T-helper 1 cell treated with Interleukin-12 subunit alpha and Interleukin-12 subunit beta and Interleukin-4 antibody, amounts not matched to agents 30 μg/mL and 1 μg/mL, for 36 hours (primary cell): ENCODE measurements at regions not wholly inside any gene's neighbourhood (a gene's known extent, or its start where the extent isn't known, plus 50 kb on each side); places are given as distances from the start of the nearest gene placed in this dataset.

Experiments used
- H3K27ac Mint-ChIP-seq: one replicate; pipeline ENCODE4 v1.8.0; 2021; ENCODE audit warnings: mild to moderate bottlenecking, mixed read lengths
- H3K27me3 Mint-ChIP-seq: one replicate; pipeline ENCODE4 v1.8.0; 2021; ENCODE audit warnings: low read depth, mixed read lengths
- H3K36me3 Mint-ChIP-seq: one replicate; pipeline ENCODE4 v1.8.0; 2021; ENCODE audit warnings: low read depth, mixed read lengths
- H3K4me1 Mint-ChIP-seq: one replicate; pipeline ENCODE4 v1.8.0; 2021; ENCODE audit warnings: low read depth, mixed read lengths
- H3K4me3 Mint-ChIP-seq: one replicate; pipeline ENCODE4 v1.8.0; 2021; ENCODE audit warnings: mild to moderate bottlenecking, moderate library complexity, mixed read lengths
- H3K9me3 Mint-ChIP-seq: one replicate; pipeline ENCODE4 v1.8.0; 2021; ENCODE audit warnings: mixed read lengths

DNA sequence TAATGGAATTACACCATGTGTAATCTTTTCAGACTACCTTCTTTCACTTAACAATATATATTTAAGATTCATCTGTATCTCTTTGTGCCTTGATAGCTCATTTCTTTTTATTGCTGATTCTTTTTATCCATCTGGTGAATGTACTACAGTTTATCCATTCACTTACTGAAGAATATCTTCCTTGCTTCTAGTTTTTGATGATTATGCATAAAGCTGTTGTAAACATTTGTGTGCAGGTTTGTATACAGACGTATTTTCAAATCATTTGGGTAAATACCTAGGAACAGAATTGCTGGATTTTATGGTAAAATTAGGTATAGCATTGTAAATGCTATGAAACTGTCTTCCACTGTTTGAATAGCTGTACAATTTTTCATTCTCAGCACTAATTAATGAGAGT, 592.6 kb upstream of the HS6ST1 start:
- no peaks in the 10 kb centered on the region for H3K4me1 Mint-ChIP-seq
- H3K36me3 Mint-ChIP-seq, result no peaks in the 10 kb centered on the region
- H3K27me3 Mint-ChIP-seq, result no peaks in the 10 kb centered on the region
- H3K9me3 Mint-ChIP-seq, result no peaks in the 10 kb centered on the region
- no peak overlapping the region for H3K27ac Mint-ChIP-seq
- no peak overlapping the region for H3K4me3 Mint-ChIP-seq

DNA sequence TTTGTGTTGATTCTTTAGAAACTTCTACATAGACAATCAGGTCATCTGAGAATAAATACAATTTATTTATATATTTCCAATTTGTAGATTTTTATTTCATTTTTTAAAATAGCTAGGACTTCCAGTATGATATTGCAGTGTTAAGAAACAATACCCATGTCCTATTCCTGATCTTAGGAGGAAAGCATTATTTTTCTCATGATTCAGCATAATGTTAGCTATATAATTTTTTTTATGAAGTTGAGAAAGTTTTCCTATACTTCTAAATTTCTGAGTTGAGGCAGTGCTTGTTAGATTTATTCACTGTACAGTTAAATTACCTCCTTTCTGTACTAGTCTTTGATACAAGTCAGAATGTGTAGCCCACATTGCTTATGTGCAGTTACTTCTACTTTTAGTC, 595.7 kb upstream of the HS6ST1 start:
- H3K27ac Mint-ChIP-seq, result no peak overlapping the region
- H3K4me3 Mint-ChIP-seq, result no peak overlapping the region
- H3K4me1 Mint-ChIP-seq, result no peaks in the 10 kb centered on the region
- no peaks in the 10 kb centered on the region for H3K36me3 Mint-ChIP-seq
- H3K9me3 Mint-ChIP-seq, result peaks cover 12% of the 10 kb centered on the region
- H3K27me3 Mint-ChIP-seq, result no peaks in the 10 kb centered on the region

DNA sequence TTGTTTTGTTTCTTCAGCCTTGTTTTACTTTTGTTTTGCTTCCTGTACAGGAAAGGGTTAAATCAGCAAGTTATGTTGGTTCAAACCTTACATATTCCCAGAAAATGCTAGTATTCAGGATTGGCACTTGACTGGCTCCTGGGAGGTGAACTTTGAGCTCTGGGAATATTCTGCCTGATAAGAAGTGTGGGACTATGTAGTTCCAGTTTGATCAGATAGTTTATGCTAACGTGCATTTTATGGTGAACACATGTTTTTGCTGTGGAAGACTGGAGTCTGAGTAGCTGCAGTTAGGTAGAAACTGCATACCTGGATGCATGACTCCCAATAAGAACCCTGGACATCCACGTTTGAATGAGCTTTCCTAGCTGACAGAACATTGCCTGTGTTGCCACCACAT, 603.1 kb upstream of the HS6ST1 start:
- H3K27me3 Mint-ChIP-seq, result no peaks in the 10 kb centered on the region
- H3K36me3 Mint-ChIP-seq, result no peaks in the 10 kb centered on the region
- no peaks in the 10 kb centered on the region for H3K4me1 Mint-ChIP-seq
- H3K4me3 Mint-ChIP-seq, result no peak overlapping the region
- peaks cover 9% of the 10 kb centered on the region for H3K9me3 Mint-ChIP-seq
- H3K27ac Mint-ChIP-seq, result no peak overlapping the region

DNA sequence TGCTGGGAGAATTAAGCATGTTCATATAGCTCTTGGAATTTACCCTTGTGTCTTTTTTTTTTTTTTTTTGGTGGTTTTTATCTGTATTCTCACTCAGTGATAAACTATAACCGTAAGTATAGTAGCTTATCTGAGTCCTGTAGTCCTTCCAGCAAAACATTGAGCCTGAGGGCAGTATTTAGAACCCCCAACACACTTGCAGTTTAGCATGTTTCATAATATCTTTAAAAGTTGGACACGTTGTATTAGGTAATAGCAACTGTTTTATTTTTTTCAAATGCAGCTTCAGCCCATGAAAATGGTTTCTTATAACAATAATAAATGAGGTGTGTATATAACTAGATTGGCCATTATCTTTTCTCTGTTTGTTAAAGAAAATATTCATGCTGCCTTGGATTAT, 603.5 kb upstream of the HS6ST1 start:
- Mint-ChIP-seq H3K27ac (no peak overlapping the region), H3K27me3 (no peaks in the 10 kb centered on the region), H3K4me1 (no peaks in the 10 kb centered on the region), H3K9me3 (peaks cover 7% of the 10 kb centered on the region), H3K36me3 (no peaks in the 10 kb centered on the region), H3K4me3 (no peak overlapping the region)

DNA sequence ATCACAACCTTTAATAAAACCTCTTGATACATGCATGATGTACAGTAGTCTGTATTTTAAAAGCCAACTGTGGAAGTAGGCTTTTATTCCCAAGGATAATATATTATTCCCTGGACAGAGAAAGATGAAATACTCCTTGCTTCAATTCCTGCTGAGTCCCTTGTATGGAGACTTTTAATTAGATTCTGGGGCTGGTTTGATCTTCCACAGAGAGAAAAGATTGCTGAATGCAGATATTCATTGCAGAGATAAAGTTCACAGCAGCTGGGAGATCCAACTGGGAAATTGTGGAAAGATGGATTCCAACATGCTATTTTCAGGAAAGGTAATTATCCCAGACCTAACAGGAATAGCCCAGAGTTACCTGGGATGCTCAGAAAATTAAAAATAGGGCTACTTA, 607.0 kb upstream of the HS6ST1 start:
- no peak overlapping the region for H3K4me3 Mint-ChIP-seq
- no peaks in the 10 kb centered on the region for H3K27me3 Mint-ChIP-seq
- no peak overlapping the region for H3K27ac Mint-ChIP-seq
- H3K4me1 Mint-ChIP-seq, result no peaks in the 10 kb centered on the region
- H3K36me3 Mint-ChIP-seq, result no peaks in the 10 kb centered on the region
- no peaks in the 10 kb centered on the region for H3K9me3 Mint-ChIP-seq

DNA sequence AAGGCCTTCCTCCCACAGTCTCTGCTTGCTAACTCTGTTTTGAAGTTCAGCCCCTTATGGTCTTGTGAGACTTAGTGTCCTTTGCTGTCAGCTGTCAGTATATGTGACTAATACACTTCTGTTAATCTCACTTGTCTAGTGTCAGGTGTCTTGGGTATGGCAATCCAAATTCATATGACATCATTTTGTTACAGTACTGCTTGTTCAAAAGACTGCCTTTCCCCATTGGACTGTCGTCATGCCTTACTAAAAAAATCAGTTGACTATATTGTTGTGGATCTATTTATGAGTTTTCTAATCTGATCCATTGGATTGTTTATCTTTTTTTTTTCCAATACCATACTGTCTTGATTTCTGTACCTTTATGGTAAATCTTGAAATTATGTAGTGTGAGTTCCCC, 611.4 kb upstream of the HS6ST1 start:
- H3K9me3 Mint-ChIP-seq, result no peaks in the 10 kb centered on the region
- H3K4me3 Mint-ChIP-seq, result no peak overlapping the region
- no peaks in the 10 kb centered on the region for H3K27me3 Mint-ChIP-seq
- no peak overlapping the region for H3K27ac Mint-ChIP-seq
- no peaks in the 10 kb centered on the region for H3K36me3 Mint-ChIP-seq
- H3K4me1 Mint-ChIP-seq, result no peaks in the 10 kb centered on the region

DNA sequence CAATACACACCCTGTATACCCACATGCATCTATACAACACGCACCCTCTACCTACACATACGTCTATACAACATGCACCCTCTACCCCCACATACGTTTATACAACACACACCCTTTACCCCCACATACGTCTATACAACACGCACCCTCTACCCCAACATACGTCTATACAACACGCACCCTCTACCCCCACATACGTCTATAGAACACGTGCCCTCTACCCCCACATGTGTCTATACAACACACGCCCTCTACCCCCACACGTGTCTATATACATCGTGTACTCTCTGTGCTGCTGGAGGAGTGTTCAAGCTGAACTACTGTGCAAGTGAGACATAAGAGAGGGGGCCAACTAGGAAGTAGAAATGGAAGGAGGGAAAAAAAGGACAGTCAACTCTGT, 621.7 kb upstream of the HS6ST1 start:
- H3K4me3 Mint-ChIP-seq, result no peak overlapping the region
- H3K36me3 Mint-ChIP-seq, result no peaks in the 10 kb centered on the region
- no peaks in the 10 kb centered on the region for H3K27me3 Mint-ChIP-seq
- H3K27ac Mint-ChIP-seq, result no peak overlapping the region
- H3K4me1 Mint-ChIP-seq, result no peaks in the 10 kb centered on the region
- no peaks in the 10 kb centered on the region for H3K9me3 Mint-ChIP-seq

DNA sequence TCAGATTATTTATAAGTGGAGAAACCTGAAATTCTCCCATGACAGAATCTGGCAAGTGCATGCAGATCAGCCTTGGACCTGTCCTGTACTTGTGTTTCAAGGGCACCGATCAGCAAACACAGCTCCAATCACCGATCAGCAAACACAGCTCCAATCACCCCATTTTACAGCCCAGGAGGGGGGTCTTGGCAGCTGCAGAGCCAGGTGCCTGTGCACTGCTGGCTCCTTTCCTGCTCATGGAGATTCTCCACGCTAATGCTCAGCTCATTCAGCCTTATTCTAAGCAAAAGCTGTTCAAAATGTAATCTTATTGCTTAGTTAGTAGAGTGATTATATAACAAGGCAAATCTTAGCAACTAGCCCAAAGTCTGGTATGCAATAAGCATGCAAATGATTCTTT, 623.1 kb upstream of the HS6ST1 start:
- H3K9me3 Mint-ChIP-seq, result no peaks in the 10 kb centered on the region
- no peaks in the 10 kb centered on the region for H3K4me1 Mint-ChIP-seq
- no peak overlapping the region for H3K27ac Mint-ChIP-seq
- no peak overlapping the region for H3K4me3 Mint-ChIP-seq
- H3K27me3 Mint-ChIP-seq, result no peaks in the 10 kb centered on the region
- H3K36me3 Mint-ChIP-seq, result no peaks in the 10 kb centered on the region

DNA sequence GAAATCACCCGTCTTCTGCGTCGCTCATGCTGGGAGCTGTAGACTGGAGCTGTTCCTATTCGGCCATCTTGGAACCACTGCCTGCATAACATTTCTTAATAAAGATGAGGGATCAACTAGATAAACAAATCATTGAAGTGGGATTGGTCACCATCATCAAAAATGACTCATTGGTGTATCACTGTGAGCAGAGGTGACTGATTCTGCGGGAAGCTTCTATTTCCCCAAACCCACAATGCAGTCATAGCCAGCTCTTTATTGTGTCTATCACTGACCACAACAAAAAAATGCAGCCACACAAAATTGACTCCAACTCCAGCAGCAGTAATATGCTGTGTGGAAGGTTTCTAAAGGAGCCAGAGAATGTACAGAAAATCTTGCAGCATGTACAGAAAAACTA, 630.7 kb upstream of the HS6ST1 start:
- Mint-ChIP-seq H3K4me1 (no peaks in the 10 kb centered on the region), H3K4me3 (no peak overlapping the region), H3K27me3 (no peaks in the 10 kb centered on the region), H3K27ac (no peak overlapping the region), H3K36me3 (no peaks in the 10 kb centered on the region), H3K9me3 (peaks cover 6% of the 10 kb centered on the region)

DNA sequence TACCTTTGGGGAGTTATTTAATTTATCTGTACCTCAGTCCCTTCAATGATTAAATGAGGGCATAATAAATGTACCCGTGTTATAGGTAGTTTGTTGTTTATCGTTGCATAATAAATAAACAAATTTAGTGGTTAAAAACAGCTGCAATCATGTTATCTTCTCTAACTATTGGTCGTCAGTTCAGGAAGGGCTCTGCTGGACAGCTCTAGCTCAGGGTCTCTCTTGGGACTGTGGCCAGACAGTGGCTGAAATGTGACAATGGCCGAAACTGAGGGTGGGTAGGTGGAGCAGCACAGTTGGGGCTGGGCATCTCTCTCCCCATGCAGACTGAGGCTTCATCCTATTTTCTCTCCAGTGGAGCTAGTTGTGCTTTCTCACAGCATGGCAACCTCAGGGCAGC, 632.1 kb upstream of the HS6ST1 start:
- H3K27ac Mint-ChIP-seq, result no peak overlapping the region
- H3K9me3 Mint-ChIP-seq, result peaks cover 6% of the 10 kb centered on the region
- no peaks in the 10 kb centered on the region for H3K27me3 Mint-ChIP-seq
- no peaks in the 10 kb centered on the region for H3K36me3 Mint-ChIP-seq
- H3K4me3 Mint-ChIP-seq, result no peak overlapping the region
- no peaks in the 10 kb centered on the region for H3K4me1 Mint-ChIP-seq

DNA sequence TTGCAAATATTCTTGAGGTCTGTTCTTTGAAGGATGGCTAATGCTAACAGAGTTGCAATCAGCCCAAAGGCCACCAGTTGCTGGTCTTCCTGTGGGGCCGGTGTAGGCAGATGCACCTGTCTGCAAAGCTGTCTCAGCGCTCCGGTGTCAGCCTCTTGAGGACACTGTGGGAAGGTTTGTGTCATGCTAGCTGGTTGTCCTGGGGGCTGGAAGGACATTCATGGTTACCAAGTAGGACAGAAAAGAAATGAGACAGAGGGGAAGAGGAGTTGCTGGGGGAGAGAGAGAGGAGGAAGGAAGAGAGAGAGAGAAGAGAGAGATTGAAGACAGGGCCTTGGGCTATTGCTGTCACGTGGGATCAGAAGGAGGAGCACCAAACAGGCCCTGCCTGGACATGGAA, 639.6 kb upstream of the HS6ST1 start:
- Mint-ChIP-seq H3K4me1 (no peaks in the 10 kb centered on the region), H3K4me3 (no peak overlapping the region), H3K36me3 (no peaks in the 10 kb centered on the region), H3K27ac (no peak overlapping the region), H3K9me3 (peaks cover 11% of the 10 kb centered on the region), H3K27me3 (no peaks in the 10 kb centered on the region)

DNA sequence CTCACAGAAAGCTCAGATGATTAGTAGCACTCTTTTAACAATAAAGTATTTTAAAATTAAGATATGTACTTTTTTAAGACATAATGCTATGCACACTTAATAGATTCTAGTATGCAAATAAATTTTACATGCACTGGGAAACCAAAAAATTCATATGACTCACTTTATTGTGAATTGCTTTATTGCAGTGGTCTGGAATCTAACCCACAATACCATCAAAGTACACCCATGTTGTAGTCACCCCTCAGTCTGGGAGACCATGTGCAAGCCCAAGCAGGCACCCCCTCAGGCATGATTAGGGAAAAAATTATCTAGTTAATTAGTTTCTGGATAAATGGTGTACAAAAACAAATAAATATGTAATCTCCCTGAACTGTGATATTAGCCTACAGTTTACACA, 649.0 kb upstream of the HS6ST1 start:
- no peaks in the 10 kb centered on the region for H3K9me3 Mint-ChIP-seq
- H3K27me3 Mint-ChIP-seq, result no peaks in the 10 kb centered on the region
- peaks cover 2% of the 10 kb centered on the region for H3K4me1 Mint-ChIP-seq
- H3K4me3 Mint-ChIP-seq, result no peak overlapping the region
- H3K27ac Mint-ChIP-seq, result no peak overlapping the region
- no peaks in the 10 kb centered on the region for H3K36me3 Mint-ChIP-seq

DNA sequence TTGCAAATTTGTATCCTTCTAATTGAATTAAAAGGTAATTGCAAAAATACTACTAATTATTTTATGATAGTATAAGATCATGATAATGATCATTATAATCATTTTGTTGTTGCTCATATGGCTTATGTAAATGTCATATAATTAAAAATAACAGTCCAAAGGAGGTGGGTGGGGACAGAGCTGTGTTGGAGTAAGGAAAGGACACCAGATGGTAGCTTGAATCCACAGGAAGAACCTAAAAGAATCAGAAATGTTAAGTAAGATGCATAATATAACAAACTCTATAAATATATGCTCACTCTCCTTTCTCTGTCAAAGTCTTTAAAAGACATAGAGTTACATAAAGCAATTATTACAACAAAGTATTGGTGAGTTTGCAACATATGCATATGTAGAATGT, 650.7 kb upstream of the HS6ST1 start:
- no peaks in the 10 kb centered on the region for H3K9me3 Mint-ChIP-seq
- H3K27me3 Mint-ChIP-seq, result no peaks in the 10 kb centered on the region
- H3K27ac Mint-ChIP-seq, result no peak overlapping the region
- H3K36me3 Mint-ChIP-seq, result no peaks in the 10 kb centered on the region
- peaks cover 2% of the 10 kb centered on the region for H3K4me1 Mint-ChIP-seq
- no peak overlapping the region for H3K4me3 Mint-ChIP-seq

DNA sequence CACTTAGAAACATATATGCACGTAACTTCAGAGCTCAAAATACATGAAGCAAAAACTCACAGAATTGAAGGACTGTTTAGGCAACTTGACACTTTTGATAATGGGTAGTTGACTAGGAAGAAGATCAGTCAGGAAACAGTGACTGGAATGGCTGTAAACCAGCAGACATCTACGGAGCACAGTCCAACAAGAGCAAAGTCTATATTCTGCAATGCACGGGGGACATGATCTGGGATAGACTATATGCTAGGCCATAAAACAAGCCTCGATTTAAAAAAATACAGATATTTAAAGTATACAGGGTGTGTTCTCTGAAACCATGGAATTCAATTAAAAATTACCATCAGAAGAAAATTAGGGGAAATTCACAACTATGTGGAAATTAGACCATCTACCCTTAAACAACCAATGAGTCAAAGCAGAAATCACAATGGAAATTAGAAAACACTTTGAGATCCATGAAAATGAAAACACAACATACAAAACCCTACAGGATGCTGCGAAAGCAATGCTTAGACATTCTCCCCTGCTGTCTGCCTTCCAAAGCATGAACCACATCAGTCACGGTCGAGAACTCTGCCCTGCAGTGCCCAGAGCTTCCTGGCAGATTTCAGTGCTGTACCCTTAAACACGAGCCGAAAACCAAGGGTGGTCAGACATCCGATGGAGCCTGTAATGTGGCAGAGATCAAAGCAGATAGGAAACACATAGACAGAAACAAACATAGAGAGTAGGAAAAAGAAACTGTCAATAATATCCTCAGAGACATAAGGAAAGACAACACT, 651.9 kb upstream of the HS6ST1 start:
- Mint-ChIP-seq H3K4me1 (peaks cover 2% of the 10 kb centered on the region), H3K4me3 (no peak overlapping the region), H3K36me3 (no peaks in the 10 kb centered on the region), H3K27me3 (no peaks in the 10 kb centered on the region), H3K9me3 (no peaks in the 10 kb centered on the region), H3K27ac (no peak overlapping the region)

DNA sequence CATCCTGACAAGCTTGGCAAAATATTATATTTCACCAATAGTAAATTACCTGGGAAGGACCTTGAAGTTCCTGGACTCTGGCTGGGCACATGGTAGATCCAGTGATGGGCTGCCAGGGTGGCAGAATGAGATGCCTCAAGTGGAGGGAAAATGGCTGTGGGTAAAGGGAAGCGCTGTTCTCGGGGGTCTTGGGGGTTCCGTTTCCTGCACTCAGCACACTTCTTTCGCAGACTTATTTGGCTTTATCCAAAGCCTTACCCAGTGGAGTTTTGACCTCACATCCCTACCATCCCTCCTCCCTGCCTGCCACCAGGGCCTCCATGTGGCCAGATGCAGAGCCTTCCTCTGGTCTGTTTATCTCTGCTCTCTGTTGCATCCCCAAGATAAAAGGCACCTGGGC, 654.9 kb upstream of the HS6ST1 start:
- no peak overlapping the region for H3K4me3 Mint-ChIP-seq

DNA sequence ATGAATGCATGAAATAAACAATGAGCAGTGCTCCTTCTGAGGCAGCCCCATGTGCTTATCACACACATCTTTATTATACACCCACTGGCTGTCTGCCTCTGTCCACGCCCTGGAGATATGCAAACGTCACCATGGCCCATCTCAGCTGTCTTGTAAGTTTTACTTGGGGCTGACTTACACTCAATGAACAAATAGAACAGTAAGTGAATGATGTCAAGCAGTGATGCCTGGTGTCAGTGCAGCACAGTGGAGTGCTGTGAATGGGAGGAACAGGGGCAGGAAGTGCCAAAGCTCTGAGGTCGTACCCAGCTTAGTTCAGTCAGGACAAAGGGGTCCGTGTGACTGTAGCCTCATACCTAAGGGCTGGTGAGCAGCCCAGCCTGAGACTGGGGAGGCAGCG, 659.5 kb upstream of the HS6ST1 start:
- Mint-ChIP-seq H3K9me3 (no peaks in the 10 kb centered on the region), H3K36me3 (no peaks in the 10 kb centered on the region), H3K4me3 (no peak overlapping the region), H3K4me1 (no peaks in the 10 kb centered on the region), H3K27ac (no peak overlapping the region), H3K27me3 (no peaks in the 10 kb centered on the region)

More for the DNA sequence above, 654.9 kb upstream of the HS6ST1 start:
- Mint-ChIP-seq H3K4me1 (peaks cover 2% of the 10 kb centered on the region), H3K9me3 (no peaks in the 10 kb centered on the region), H3K36me3 (no peaks in the 10 kb centered on the region), H3K27me3 (no peaks in the 10 kb centered on the region), H3K27ac (no peak overlapping the region)
